Stimulated activated CD4-positive, alpha-beta T cell treated with anti-CD3 and anti-CD28 coated beads, Interleukin-15, amount 100 ng/mL, for 24 hours (primary cell): ENCODE measurements at regions not wholly inside any gene's neighbourhood (a gene's known extent, or its start where the extent isn't known, plus 50 kb on each side); places are given as distances from the start of the nearest gene placed in this dataset.

ENCODE experiments used
- DNase-seq: peaks from one replicate; pipeline ENCODE4 v3.0.0-alpha.2; 2020

DNA sequence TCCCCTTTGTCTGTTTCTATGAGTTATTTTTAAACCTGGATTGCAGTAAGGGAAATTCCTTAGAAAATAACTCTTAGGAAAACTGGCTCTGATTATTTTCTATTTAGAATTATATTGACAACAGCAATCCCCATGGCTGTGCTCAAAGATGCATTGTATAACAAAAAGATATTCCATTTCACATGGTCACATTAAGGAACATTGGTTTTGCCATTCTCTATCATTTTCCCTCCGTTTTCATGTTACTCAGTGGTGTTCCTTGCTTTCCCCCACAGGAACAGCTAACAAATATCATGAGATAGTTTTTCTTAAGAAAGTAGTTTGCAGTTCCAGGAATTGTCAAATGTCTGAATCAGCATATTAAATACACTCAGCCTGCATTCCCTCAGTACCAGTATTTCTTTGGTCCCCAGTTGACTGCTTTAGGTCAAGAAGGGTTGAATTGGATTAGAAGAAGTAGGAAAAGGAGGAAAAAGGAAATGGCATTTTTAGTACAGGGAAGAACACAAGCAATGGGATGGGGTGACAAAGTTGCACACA, 436.7 kb downstream of the TNS3 start:
- no peak for DNase-seq

DNA sequence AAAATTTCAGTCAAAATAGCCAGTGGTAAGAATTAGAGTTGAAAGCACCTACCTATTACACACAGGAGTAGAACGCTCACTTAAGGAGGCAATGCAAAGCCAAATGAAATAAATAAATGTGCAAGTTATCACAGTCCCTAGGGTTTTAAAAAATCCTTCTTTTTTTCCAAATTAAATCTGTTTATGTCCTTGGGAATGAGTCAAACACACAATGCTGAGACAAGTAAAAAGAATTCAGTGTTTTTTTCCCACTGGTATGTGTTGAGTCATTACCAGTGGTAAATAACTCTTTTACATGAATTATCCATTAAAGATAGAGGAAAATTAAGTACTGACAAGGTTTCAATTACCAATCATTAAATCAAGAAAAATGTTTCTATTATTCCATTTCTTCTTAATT, 438.6 kb downstream of the TNS3 start:
- DNase-seq = no peak

DNA sequence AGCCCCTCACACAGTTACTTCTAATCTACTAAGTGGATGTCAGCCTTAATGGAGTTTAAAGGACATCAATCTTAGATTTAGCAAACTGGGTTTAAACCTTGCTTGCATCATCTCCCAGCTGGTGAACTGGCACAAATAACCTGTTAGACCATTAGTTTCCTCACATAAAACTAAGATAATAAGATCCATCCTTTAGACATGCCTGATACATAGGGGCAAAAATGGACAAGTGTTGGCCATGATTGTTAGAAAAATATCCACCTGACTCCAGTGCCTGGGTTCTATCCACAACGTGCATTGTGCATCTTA, 439.1 kb downstream of the TNS3 start:
- no peak for DNase-seq

DNA sequence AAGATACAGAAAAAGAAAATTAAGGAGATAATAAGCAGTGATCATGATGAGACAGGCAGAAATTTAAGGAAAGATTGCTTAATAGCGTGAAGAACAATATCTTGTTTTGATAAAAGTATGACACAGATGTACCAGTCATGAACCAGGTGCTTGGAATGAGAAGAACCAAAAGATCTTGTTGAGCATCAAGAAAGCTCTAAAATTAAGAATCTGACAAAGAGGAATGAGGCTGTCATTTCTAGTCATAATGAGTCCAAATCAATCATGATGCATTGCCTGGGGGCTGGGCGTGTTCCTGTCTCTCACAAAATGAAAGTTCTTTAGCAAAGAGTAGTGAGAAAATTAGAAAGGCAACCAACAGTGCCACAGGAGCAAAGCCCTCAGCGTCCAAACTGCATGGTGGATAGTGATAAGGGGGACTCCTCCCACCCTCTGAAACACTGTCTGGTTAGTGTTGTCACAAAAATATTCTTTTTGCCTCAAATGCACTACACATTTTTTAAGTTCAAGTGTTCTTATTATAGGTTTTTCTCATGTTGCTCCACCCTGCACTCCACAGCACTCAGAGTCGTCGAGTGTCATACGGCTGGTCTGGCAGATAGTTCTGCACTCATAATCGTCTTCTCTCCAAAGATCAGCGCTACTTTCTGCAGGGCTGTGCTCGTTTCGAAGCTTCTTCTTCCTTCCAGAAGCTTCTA, 439.6 kb downstream of the TNS3 start:
- no peak for DNase-seq

DNA sequence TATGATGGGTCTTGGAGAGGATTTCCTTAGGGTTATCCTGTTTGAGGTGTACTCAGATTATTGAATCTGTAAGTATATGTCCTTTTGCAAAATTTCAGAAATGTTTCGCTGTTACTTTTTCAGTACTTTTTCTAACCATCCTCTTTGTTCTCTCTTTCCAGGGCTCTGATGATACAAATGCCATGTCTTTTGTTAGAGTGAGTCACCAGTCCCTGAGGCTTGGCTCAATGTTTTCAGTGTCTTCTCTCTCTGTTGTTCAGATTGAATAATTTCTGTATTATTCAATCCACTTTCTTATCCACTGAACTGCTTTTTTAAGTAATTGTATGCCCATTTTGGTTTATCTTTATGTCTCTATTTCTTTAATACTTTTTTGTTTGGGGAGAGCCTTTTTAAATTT, 449.4 kb downstream of the TNS3 start:
- no peak for DNase-seq

DNA sequence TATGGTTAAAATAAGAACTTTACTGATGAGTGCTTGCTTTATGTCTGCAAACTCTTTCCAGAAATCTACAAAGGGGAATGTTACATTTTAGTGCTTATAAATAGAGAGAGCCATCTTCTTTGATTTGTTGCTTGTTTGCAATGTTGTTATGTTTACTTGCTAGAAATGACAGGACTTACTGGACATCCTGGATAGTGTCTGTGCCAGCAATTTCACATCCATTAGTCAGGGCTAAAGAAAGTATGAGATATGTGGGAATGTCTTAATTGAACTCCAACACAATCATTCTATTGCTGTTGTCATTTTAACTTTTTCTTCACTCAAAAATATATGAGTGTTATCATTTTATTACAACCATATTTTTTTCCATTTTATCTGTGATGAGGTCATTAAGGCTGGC, 453.2 kb downstream of the TNS3 start:
- DNase-seq = no peak

DNA sequence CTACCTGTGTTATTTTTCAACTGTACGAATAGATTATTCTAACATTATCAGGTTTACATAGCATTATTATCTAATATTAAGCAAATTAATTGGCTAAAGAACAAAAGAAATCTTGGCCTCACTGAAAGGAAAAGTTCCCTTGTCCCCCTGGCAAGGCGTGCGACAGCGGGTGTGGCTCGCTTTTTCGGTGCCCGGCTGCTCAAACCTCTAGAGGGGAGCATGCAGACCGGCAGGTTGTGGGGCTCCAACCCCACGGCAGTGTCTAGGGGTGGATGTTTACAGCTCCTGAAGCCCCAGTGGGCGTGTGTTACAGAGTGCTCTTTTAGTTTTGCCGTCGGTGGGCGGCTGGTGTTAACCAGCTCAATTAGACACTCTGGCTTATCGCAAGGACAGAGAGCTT, 456.4 kb downstream of the TNS3 start:
- DNase-seq = no peak

DNA sequence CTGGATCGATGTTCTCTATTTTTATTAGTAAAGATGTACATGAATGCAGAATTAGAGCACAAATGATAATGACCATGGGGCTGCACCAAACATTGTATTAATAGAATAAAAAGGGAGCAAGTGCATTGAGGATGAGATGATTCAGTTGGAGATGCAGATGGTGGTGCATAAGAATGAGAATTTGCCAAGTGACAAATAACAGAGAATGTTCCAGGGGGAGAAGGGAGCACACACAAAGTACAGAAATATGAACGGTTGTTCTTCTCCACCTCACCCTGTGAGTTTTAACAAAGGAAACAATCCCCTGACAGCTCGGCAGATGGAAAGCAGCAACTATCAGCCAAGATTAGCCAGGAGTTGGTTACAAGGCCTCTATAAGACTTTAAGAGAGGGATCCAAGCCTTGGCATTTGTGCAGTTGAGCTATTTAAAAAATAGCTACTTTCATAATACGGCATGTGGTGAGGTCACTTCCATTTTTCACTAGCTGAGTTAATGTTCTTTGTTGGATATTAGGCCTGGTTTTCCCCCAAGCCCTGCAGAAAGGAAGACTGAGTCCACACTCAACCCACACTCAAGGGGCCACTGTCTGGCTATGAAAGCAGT, 462.5 kb downstream of the TNS3 start:
- no peak for DNase-seq

DNA sequence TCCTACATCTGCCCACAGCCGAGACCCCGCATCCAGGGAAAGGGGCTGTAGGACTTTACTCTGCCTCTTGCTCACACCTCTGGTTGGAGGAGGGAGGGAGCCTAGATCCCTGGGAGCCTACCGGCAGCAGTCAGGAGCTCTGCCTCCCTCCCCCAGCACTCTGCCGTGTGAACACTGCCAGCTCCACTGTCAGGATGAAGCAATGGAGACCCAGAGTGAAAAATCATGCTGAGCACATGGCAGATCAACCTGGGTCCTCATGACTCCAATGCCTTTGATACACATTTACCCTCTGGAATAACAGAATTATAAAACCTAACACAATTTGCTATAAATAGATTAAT, 477.7 kb downstream of the TNS3 start:
- DNase-seq = no peak

DNA sequence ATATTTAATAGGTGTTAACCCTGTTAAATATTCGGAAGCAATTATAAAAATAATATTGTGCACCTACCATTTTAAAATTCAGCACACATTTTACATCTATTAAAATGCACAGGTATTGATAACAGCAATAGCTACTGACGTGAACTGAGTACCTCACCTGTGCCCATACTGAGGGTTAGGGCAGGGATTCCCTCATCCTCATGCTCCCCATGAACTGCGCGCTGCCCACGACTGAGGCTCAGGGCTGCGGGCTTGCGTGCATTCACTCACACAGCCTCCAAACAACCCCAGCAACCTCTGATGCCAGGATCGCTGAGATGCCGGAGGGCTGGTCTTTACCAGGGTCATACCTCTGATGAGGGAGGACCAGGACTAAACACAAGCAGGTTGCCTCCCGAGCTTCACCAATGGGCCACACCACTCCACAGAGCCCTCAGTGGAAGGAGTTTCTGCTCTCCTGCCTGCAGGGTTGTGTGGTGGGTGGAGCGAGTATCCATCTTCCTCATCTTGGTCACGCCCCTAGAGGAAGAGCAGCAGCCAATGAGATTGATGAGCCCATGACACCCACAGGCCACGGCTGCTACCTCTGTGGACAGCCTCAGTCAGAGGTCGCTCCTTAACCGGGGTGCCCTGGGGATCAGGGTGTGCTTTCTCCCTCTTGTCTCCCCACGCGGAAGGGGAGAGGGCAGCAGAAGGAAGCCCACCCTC, 478.3 kb downstream of the TNS3 start:
- DNase-seq = no peak

DNA sequence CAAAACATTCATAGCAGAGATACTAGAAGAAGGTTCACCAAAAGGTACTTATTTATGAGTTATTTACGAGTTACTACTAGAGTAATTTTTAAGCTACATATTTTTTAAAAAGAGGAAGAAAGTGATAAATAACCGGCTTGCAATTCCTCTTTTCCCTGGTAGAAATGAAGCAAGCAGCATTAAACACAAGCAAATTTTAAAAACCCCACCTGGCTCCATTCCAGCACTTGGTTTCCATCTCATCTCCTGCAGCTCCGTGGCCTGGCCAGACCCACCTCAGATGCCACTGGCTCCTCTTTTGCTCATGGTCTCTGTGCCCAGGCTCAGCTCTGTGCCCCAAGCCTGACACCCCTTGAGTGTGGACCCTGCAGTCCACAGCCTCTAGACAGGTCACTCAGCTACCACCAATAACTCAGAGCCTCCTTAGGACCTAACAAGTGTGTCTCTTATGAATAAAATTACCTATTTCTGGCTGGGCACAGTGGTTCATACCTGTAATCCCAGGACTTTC, 479.5 kb downstream of the TNS3 start:
- no peak for DNase-seq

DNA sequence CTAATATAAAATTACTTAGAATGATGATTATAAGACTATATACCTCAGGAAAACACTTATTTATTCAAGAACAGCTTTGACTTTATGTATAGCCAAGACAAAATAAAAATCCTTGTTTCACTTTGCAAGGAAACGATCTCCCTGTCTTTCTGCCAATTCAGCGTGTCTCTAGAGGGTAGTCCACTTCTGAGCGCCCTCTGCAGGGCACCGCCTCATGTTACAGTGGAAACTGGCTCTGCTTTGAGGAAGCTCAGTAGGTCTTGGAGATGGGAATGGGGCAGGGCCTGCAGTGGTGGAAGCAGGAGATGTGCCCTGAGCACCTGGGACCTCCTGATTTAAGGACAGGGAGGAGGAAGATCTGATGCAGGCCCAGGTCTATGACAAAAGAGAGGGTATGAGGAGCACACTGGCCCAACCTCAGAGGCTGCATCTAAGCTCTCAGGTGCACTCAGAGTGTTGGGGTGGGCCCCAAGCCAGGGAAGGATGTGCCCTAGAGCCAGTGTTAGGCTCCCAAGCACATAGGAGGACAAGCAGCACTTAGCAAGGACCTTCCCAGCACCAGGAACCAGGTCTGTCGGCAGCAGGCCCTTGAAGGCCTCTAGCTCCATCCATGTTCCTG, 481.0 kb downstream of the TNS3 start:
- peak; percentile 5 for DNase-seq

DNA sequence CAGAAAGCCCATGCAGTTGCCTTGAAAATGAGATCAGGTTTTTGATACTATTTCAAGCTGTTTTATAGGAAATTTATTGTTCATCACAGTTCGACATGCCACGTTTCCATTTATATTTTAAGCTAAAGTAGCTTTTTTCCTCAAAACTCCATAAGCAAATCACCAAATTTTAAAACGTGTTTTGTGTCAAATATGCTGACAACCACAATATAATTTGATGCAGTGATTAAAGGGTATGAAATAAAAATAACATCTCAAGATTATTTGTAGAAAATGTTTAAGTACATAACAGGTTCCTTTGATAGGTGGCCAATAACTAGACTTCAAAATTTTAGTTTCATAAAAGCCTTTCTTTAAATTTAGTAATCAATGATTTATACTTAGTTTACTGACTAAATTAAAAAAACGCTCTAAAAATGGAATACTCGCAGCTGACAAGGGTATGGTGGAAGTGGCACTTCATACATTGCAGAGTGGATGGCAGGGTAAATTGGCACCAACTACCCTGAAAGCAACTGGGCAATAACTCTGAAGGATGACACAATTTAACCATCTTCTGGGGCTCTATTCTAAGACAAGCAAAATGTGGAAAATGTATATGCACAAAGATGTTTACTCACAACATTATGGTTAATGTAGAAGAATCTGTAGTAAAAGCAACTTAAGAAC, 481.6 kb downstream of the TNS3 start:
- DNase-seq = no peak

DNA sequence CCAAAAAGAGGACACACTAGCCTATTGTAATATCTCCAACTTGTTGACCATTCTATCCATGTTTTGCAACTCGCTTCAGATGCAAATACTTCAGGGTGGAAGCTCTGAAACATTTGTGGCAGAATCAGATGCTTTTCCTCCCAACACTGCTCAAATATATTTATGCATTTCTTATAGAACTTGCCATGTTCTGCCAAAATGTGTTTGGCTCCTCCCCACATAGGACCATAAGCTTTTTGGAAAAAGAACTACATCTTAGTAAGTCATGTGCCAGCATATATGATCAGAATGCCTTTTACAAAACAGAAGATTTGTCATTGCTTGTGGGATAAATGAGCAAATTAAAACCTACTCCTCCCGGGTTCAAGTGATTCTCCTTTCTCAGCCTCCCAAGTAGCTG, 484.5 kb downstream of the TNS3 start:
- no peak for DNase-seq

DNA sequence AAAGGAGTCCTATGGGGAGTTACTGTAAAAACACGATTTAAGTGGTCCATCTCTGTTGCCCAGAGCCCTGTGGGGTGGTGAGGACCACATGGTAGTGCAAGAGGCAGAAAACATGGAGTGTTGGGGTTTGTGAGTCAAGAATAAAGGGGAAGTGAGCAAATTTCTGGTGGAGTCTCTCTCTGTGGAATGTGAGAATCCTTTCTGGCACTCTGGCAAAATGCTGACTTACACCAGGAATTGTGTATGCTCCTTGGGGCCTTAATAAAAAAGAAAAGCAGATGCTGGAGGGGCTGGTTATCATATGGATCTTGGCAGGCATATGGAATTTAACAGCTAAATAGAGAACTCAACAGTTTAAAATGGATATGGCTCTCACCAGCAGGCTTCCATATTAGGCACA, 486.0 kb downstream of the TNS3 start:
- DNase-seq = no peak

DNA sequence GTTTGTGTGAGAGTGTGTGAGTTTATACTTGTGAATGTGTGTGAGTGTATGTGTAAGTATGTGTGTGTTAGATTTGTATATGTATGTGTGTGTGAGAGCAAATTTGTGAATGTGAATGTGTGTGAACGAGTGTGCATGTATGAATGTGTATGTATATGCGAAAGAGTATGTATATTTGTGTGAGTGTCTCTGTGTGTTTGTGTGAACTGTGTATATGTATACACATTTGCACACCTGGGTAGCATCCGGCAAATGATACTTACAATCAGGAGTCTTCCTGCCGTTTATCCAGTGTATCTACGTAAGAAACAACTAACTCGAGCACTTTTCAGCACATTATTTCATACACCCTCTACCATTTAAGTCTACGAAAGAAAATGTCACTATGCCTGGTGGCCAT, 487.4 kb downstream of the TNS3 start:
- no peak for DNase-seq

DNA sequence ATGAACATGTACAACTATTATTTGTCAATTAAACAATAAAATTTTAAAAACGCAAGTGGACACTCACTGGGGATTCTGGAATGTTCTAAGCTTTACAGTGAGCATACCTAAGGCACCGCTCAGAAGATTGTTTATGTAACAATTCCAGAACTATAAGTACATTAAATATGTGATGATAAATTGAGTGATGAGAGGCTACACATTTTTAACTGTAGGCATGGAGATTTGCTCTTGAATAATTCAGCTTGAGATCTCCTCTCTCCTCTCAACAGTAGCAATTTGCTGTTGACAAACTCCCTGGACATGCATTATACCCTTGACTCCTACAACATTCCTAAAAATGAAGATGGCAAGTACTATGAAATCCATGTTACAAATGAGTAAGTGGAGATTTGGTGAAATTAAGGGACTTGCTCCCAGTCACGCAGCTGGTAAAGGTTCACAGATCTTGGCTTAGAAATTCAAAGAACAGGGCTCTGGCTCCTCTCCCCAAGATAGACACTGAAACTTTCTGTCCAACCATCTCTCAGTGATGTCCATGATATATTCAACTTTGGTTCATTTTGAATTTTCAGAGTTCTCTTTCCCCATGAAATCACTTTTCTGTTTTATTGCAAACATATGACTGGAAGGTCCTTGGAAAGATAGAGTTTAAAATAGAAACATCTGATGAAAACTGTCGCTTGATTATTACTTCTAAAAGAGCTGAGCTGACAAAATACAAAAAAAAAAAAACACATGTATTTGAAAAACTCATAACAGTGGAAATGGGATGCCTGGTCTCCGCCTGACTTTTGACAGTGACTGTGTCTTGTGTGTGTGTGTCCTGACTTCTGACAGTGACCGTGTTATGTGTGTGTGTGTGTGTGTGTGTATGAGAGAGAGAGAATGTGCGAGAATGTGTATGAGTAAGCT, 488.3 kb downstream of the TNS3 start:
- no peak for DNase-seq

DNA sequence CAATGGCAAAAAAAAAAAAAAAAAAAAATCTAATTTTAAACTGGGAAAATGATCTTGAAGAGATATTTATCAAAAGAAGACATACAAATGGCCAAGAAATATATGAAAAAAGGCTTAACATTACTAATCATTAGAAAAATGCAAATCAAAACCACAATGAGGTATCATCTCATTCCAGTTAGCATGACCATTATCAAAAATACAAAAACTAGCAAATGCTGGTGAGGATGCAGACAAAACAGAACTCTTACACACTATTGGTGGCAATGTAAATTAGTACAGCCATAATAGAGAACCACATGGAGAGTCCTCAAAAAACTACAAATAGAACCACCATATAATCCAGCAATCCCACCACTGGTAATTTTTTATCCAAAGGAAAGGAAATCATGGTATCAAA, 489.6 kb downstream of the TNS3 start:
- DNase-seq = no peak

DNA sequence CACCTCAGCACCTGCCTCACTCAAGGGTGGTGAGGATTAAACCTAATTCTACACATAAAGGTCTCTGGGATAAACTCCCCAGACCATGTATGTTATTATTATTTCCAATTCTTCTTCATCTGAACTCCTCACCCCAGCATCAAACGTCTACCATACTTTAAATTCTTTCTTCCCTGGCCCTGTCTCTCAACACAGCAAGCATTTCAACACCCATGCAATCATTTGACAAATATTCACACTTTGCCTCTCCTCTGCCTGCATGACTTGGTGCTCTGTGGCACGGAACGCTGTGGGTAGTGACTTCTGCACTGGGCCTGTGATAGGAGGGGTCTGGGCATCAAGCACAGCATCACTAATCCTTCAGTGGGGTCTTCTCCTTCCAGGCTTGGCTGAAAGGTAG, 490.8 kb downstream of the TNS3 start:
- DNase-seq = no peak

DNA sequence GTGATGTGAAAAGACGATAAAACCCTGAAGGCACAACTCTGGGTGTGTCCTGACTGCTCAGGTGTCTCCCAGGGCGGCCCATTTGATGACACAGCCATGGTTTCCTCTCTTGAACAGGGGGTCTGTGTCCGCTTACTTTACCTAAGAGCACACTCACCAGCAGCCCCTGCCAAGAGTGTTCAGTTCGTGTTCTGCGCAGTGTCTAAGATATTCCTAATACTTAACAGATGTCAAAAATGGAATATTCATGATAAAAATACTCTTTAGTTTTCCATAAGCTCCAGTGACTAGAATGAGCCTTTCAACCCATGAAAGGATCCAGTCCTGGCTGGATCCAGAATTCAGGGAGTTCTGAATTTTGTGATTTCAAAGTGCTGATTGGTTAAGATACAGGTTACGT, 492.4 kb downstream of the TNS3 start:
- no peak for DNase-seq

DNA sequence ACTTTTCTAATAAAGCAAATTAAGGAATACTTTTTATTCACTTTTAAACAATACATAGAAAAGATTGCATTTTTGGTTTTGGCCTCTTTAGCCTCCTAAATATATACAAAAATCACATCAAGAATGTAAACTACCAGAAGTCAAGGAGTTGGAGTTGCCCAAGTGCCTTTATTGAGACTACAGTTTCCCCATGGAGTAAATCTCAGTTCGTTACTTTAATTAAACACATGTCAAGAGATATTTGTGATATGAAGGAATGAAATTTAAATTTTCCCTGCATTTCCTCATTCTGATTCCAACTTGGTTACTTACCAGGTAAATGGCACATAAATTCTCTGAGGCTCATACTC, 492.9 kb downstream of the TNS3 start:
- DNase-seq = no peak

DNA sequence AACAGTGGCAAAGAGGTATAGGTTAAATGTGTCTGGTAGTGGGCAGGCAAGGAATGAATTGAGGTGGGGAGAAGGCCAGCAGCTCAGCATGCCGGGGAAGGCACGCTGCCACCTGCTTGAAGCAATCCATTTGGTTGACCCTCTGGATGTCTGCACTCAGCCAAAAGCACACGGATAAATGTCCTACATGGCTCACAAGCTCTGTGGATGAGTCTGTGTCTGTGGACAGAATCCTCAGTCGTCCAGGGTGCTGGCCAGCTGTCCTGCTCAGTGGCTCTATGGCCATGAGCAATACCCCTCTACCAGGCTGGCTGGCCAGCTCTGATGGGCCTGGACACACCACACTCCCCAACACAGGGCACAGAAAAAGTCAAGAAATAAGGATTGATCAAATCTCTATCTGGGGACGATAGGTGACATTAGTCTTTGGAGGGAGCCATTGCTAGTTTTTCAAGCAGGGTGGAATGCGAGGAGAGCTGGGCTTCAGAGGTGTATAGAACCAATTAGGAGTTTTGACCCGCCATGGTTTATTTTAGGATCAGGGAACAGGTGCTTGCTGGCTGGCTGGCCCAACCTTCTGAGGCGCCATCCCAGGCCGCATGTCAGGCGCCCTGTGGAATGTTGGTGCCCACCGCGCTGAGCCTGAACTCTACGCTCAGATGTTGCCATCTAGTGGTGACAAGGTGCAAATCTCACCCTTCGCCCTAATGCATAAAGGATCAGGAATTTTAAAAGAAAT, 493.4 kb downstream of the TNS3 start:
- DNase-seq = peak; percentile 26
